Mesodermal cell (in vitro differentiated cells): ENCODE measurements at regions not wholly inside any gene's neighbourhood (a gene's known extent, or its start where the extent isn't known, plus 50 kb on each side); places are given as distances from the start of the nearest gene placed in this dataset.

ENCODE experiments used
- H3K27ac ChIP-seq: 2 replicates; pipeline ENCODE4 v1.7.0; 2013; ENCODE audit warnings: mild to moderate bottlenecking, low read depth, low read length, moderate library complexity; ENCODE audit not compliant: severe bottlenecking
- H3K36me3 ChIP-seq: 2 replicates; pipeline ENCODE4 v1.7.1; 2013; ENCODE audit warnings: mild to moderate bottlenecking, low read length, moderate library complexity; ENCODE audit not compliant: control insufficient read depth, insufficient read depth
- H3K4me1 ChIP-seq: one replicate; pipeline ENCODE4 v1.7.1; 2013; ENCODE audit warnings: mild to moderate bottlenecking, low read length; ENCODE audit not compliant: insufficient read depth, control insufficient read depth, poor library complexity, severe bottlenecking
- H3K4me3 ChIP-seq: 2 replicates; pipeline ENCODE4 v1.7.0; 2013; ENCODE audit warnings: low read length, control low read depth, mild to moderate bottlenecking; ENCODE audit not compliant: insufficient read depth, poor library complexity, severe bottlenecking; ENCODE audit errors: extremely low read depth
- H3K9me3 ChIP-seq: 2 replicates; pipeline ENCODE4 v1.7.1; 2013; ENCODE audit warnings: mild to moderate bottlenecking, low read length, moderate library complexity; ENCODE audit not compliant: control insufficient read depth
- WGBS, 2 experiments: methylation state at CpG; one replicate each; pipeline ENCODE4 v1.1.5; 2013; ENCODE audit warnings: missing lambda C conversion rate in 2 of 2; ENCODE audit not compliant: insufficient coverage in 2 of 2; 5-methylcytosine and 5-hydroxymethylcytosine counted together

- no peak overlapping the region for H3K4me3 ChIP-seq
- no peaks in the 10 kb centered on the region for H3K36me3 ChIP-seq
- no peaks in the 10 kb centered on the region for H3K4me1 ChIP-seq
- H3K27ac ChIP-seq, result no peak overlapping the region
- 100% methylated on average over 1 of the region's 2 CpGs; no CpG with 5 or more reads in 1 of the 2 experiments for WGBS, 2 experiments
- no peaks in the 10 kb centered on the region for H3K9me3 ChIP-seq
Measured at GRCh38 chr10:58451193-58451889, 61.3 kb upstream of the BICC1 start.

- Histone ChIP-seq H3K4me1 (no peaks in the 10 kb centered on the region), H3K27ac (no peak overlapping the region), H3K9me3 (no peaks in the 10 kb centered on the region), H3K36me3 (no peaks in the 10 kb centered on the region), H3K4me3 (no peak overlapping the region)
- WGBS, 2 experiments, result 79 to 91% methylated on average over 2 to 3 of the region's 3 CpGs
Measured at GRCh38 chr10:58453105-58453504, 59.6 kb upstream of the BICC1 start.

GRCh38 chr10:58456179-58456578 lies 56.5 kb upstream of the BICC1 start:
- Histone ChIP-seq H3K4me3 (no peak overlapping the region), H3K27ac (no peak overlapping the region), H3K4me1 (no peaks in the 10 kb centered on the region), H3K9me3 (no peaks in the 10 kb centered on the region), H3K36me3 (no peaks in the 10 kb centered on the region)
- WGBS, 2 experiments, result 80% methylated on average over 1 of the region's 2 CpGs; no CpG with 5 or more reads in 1 of the 2 experiments

GRCh38 chr10:58457761-58458616 lies 54.7 kb upstream of the BICC1 start:
- no peaks in the 10 kb centered on the region for H3K36me3 ChIP-seq
- H3K4me1 ChIP-seq, result no peaks in the 10 kb centered on the region
- WGBS, 2 experiments, result 65 to 88% methylated on average over 2 of the region's 3 CpGs
- no peaks in the 10 kb centered on the region for H3K9me3 ChIP-seq
- peak overlapping the region; percentile 26 for H3K27ac ChIP-seq
- no peak overlapping the region for H3K4me3 ChIP-seq

- H3K27ac ChIP-seq, result no peak overlapping the region
- H3K4me3 ChIP-seq, result no peak overlapping the region
- H3K36me3 ChIP-seq, result no peaks in the 10 kb centered on the region
- H3K9me3 ChIP-seq, result no peaks in the 10 kb centered on the region
- H3K4me1 ChIP-seq, result no peaks in the 10 kb centered on the region
- 86 to 94% methylated on average over 3 of the region's 4 CpGs for WGBS, 2 experiments
Measured at GRCh38 chr10:58459069-58459468, 53.6 kb upstream of the BICC1 start.

GRCh38 chr10:58460157-58460556 lies 52.5 kb upstream of the BICC1 start:
- Histone ChIP-seq H3K36me3 (no peaks in the 10 kb centered on the region), H3K27ac (no peak overlapping the region), H3K4me3 (no peak overlapping the region), H3K4me1 (no peaks in the 10 kb centered on the region), H3K9me3 (no peaks in the 10 kb centered on the region)
- no CpG with 5 or more reads among the region's 1 CpG for WGBS, 2 experiments

- H3K4me1 ChIP-seq, result no peaks in the 10 kb centered on the region
- H3K36me3 ChIP-seq, result no peaks in the 10 kb centered on the region
- no peak overlapping the region for H3K4me3 ChIP-seq
- WGBS, 2 experiments, result 100% methylated on average over 1 of the region's 3 CpGs; no CpG with 5 or more reads in 1 of the 2 experiments
- H3K27ac ChIP-seq, result no peak overlapping the region
- H3K9me3 ChIP-seq, result no peaks in the 10 kb centered on the region
Measured at GRCh38 chr10:58462863-58463507, 49.7 kb upstream of the BICC1 start.
